KMS-11 (cell line): ENCODE measurements at regions not wholly inside any gene's neighbourhood (a gene's known extent, or its start where the extent isn't known, plus 50 kb on each side); places are given as distances from the start of the nearest gene placed in this dataset.

Experiments used
- H2AFZ ChIP-seq: fragments of 200-600 bp; sonication (generic); 2 replicates; pipeline ENCODE4 v1.6.1; 2016; ENCODE audit warnings: antibody characterized with exemption, mixed run types, low read depth
- H3K27ac ChIP-seq: fragments of 200-600 bp; sonication (generic); 2 replicates; pipeline ENCODE4 v1.6.1; 2016; ENCODE audit warnings: mild to moderate bottlenecking, mixed run types
- H3K27me3 ChIP-seq: fragments of 200-600 bp; sonication (generic); 2 replicates; pipeline ENCODE4 v1.6.1; 2017; ENCODE audit warnings: mild to moderate bottlenecking, low read depth, mixed run types, moderate library complexity; ENCODE audit not compliant: insufficient read depth
- H3K36me3 ChIP-seq: fragments of 200-600 bp; sonication (generic); 2 replicates; pipeline ENCODE4 v1.6.1; 2017; ENCODE audit warnings: mild to moderate bottlenecking, mixed run types; ENCODE audit not compliant: insufficient read depth
- H3K4me1 ChIP-seq: fragments of 200-600 bp; sonication (generic); 2 replicates; pipeline ENCODE4 v1.6.1; 2016; ENCODE audit warnings: mild to moderate bottlenecking, low read depth, mixed run types; ENCODE audit not compliant: poor library complexity, severe bottlenecking
- H3K4me2 ChIP-seq: fragments of 200-600 bp; sonication (generic); 2 replicates; pipeline ENCODE4 v1.7.0; 2016; ENCODE audit warnings: mild to moderate bottlenecking, mixed run types
- H3K4me3 ChIP-seq: fragments of 200-600 bp; sonication (generic); IDR thresholded peaks from 2 replicates; pipeline ENCODE4 v1.6.1; 2017; ENCODE audit warnings: low read depth, low read length, mixed read lengths; ENCODE audit not compliant: insufficient read depth
- H3K79me2 ChIP-seq: fragments of 200-600 bp; sonication (generic); 2 replicates; pipeline ENCODE4 v1.6.1; 2016; ENCODE audit warnings: low read depth, mixed run types; ENCODE audit not compliant: insufficient read depth
- H3K9ac ChIP-seq: fragments of 200-600 bp; sonication (generic); 2 replicates; pipeline ENCODE4 v1.6.1; 2016; ENCODE audit warnings: mild to moderate bottlenecking, mixed run types
- H4K20me1 ChIP-seq: fragments of 200-600 bp; sonication (generic); 2 replicates; pipeline ENCODE4 v1.6.1; 2016; ENCODE audit warnings: mild to moderate bottlenecking, mixed run types; ENCODE audit not compliant: insufficient read depth
- TF ChIP-seq, protein P1 (sequence below): fragments of 200-600 bp; sonication (generic); conservative IDR thresholded peaks from 2 replicates; pipeline ENCODE4 v1.6.1; 2017; ENCODE audit warnings: low read depth, mild to moderate bottlenecking, antibody characterized with exemption, low read length, moderate library complexity, mixed read lengths

- no peak overlapping the region for H2AFZ ChIP-seq
- peak overlapping the region; percentile 74 for H3K9ac ChIP-seq
- no peaks in the 10 kb centered on the region for H3K36me3 ChIP-seq
- no peaks in the 10 kb centered on the region for H3K79me2 ChIP-seq
- no peak overlapping the region for H3K4me3 ChIP-seq
- H3K4me1 ChIP-seq = peaks cover 75% of the 10 kb centered on the region
- no peaks in the 10 kb centered on the region for H4K20me1 ChIP-seq
- no peaks in the 10 kb centered on the region for H3K27me3 ChIP-seq
- TF ChIP-seq, protein P1, sequence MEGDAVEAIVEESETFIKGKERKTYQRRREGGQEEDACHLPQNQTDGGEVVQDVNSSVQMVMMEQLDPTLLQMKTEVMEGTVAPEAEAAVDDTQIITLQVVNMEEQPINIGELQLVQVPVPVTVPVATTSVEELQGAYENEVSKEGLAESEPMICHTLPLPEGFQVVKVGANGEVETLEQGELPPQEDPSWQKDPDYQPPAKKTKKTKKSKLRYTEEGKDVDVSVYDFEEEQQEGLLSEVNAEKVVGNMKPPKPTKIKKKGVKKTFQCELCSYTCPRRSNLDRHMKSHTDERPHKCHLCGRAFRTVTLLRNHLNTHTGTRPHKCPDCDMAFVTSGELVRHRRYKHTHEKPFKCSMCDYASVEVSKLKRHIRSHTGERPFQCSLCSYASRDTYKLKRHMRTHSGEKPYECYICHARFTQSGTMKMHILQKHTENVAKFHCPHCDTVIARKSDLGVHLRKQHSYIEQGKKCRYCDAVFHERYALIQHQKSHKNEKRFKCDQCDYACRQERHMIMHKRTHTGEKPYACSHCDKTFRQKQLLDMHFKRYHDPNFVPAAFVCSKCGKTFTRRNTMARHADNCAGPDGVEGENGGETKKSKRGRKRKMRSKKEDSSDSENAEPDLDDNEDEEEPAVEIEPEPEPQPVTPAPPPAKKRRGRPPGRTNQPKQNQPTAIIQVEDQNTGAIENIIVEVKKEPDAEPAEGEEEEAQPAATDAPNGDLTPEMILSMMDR = no peak
- H3K27ac ChIP-seq = peak overlapping the region; percentile 95
- H3K4me2 ChIP-seq = peak overlapping the region; percentile 91
Observed at GRCh38 chr15:70477750-70478250, 285.6 kb downstream of the UACA start.

DNA sequence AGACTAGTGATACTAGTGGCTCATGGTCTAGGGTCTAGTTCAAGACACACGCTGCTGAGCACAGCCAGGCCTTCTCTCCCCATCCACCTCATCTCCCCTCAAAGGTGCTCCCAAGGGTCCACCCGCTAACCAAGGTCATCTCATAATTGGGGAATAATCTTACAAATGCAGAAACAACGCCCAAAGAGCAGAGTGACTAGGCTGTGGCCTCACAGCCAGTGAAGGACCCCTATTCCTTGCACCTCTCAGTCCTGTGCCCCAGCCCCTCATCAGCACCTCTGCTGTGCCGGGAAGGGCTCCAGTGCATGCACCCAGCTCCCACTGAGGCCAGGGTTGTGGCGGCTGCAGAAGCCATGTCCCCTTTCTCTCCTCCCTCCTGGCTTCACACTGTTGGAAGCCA, 286.9 kb downstream of the UACA start:
- Histone ChIP-seq H3K9ac (no peak overlapping the region), H3K4me2 (peak overlapping the region; percentile 91; the same call in 1 of the 2 replicates), H2AFZ (no peak overlapping the region), H3K36me3 (no peaks in the 10 kb centered on the region), H3K27ac (no peak overlapping the region), H3K4me1 (peaks cover 70% of the 10 kb centered on the region), H3K27me3 (no peaks in the 10 kb centered on the region), H4K20me1 (no peaks in the 10 kb centered on the region), H3K79me2 (no peaks in the 10 kb centered on the region), H3K4me3 (no peak overlapping the region)
- TF ChIP-seq, protein P1 = no peak

GRCh38 chr15:70475921-70476320, 287.4 kb downstream of the UACA start:
- Histone ChIP-seq H2AFZ (no peak overlapping the region), H3K9ac (no peak overlapping the region), H3K4me2 (no peak overlapping the region), H3K27ac (no peak overlapping the region), H4K20me1 (no peaks in the 10 kb centered on the region), H3K79me2 (no peaks in the 10 kb centered on the region), H3K27me3 (no peaks in the 10 kb centered on the region), H3K4me1 (peaks cover 70% of the 10 kb centered on the region), H3K36me3 (no peaks in the 10 kb centered on the region), H3K4me3 (no peak overlapping the region)
- TF ChIP-seq, protein P1 = no peak

- Histone ChIP-seq H3K36me3 (no peaks in the 10 kb centered on the region), H2AFZ (no peak overlapping the region), H3K79me2 (no peaks in the 10 kb centered on the region), H3K4me1 (peaks cover 66% of the 10 kb centered on the region), H3K27ac (no peak overlapping the region), H3K4me2 (no peak overlapping the region), H3K4me3 (no peak overlapping the region), H3K27me3 (no peaks in the 10 kb centered on the region), H3K9ac (no peak overlapping the region), H4K20me1 (no peaks in the 10 kb centered on the region)
- TF ChIP-seq, protein P1 = no peak
Observed at GRCh38 chr15:70475407-70475781, 288.0 kb downstream of the UACA start.
